Naive thymus-derived CD8-positive, alpha-beta T cell (primary cell): ENCODE measurements at regions not wholly inside any gene's neighbourhood (a gene's known extent, or its start where the extent isn't known, plus 50 kb on each side); places are given as distances from the start of the nearest gene placed in this dataset.
"Not testable (repeated sequence)": the region's sequence is repeated elsewhere in the genome, so short reads cannot be mapped to it uniquely, and the experiment has no call there.

ENCODE experiments used
- ATAC-seq, 2 donors: fragments of 150-1000 bp; cut with Tn5 transposase in 1 of 2; sonication (Bioruptor Pico), chemical (Tn5 transposase) in 1 of 2; 1 replicate in 1 of 2; 2 replicates in 1 of 2; pipeline ENCODE4 v1.10.0; 2021; ENCODE audit warnings: mild to moderate bottlenecking in 2 of 2, moderate library complexity in 2 of 2
- POLR2A ChIA-PET: fragments of 350-600 bp; sonication (Branson Sonifier 250); formaldehyde crosslinking; loops from one replicate; lab custom pipeline; 2021; ENCODE audit warnings: antibody characterized with exemption; lab: Charles Lee
- DNase-seq, 10 donors: peaks; one replicate each; pipeline versions ENCODE4 v3.0.0 to v3.0.0-alpha.2; 2020 to 2022
- H3K27ac Mint-ChIP-seq, 10 donors: one replicate each; pipeline ENCODE4 v1.8.0; 2020 to 2022; ENCODE audit warnings: mild to moderate bottlenecking in 10 of 10, mixed read lengths in 10 of 10, moderate library complexity in 4 of 10, inconsistent platforms in 1 of 10
- H3K27me3 Mint-ChIP-seq, 5 donors: one replicate each; pipeline ENCODE4 v1.8.0; 2021 to 2022; ENCODE audit warnings: mixed read lengths in 5 of 5
- H3K36me3 Mint-ChIP-seq, 3 donors: one replicate each; pipeline ENCODE4 v1.8.0; 2020 to 2022; ENCODE audit warnings: mixed read lengths in 3 of 3, mild to moderate bottlenecking in 2 of 3, inconsistent platforms in 1 of 3
- H3K4me1 Mint-ChIP-seq, 4 donors: one replicate each; pipeline ENCODE4 v1.8.0; 2021 to 2022; ENCODE audit warnings: mixed read lengths in 4 of 4
- H3K4me3 Mint-ChIP-seq, 10 donors: one replicate each; pipeline ENCODE4 v1.8.0; 2020 to 2022; ENCODE audit warnings: mild to moderate bottlenecking in 10 of 10, mixed read lengths in 10 of 10, moderate library complexity in 6 of 10, inconsistent platforms in 1 of 10
- H3K9me3 Mint-ChIP-seq, 9 donors: one replicate each; pipeline ENCODE4 v1.8.0; 2020 to 2022; ENCODE audit warnings: mixed read lengths in 9 of 9, mild to moderate bottlenecking in 3 of 9, inconsistent platforms in 1 of 9, moderate library complexity in 1 of 9

DNA sequence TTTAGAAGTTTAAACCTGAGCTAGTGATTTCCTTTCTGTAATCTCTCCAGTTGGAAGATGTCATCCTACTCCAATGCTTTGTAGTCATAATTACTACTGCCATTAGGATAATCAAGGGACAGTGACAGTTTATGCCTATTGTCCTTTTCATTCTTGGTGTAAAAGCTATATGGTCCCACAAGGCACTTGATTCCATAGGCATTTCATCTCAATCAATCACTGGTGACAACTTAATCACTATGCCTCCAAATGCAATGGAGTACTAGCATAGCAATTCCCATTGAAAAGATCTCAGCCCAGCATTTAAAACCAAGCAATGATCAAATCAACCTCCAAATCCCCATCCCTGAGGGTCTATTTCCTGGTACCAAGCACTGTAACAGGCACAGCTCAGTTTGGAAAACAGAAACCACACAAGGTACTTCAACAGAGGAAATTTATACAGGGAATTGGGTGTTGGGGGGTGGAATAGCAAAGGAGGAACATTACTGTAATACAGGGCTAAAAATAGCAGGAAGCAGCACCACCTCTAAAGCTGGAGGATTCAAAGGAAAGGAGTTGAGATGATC, 51.0 kb downstream of the FHIP2A start:
- DNase-seq (no peak), ATAC-seq (no peak)
- Mint-ChIP-seq H3K9me3 (peaks cover 0 to 1% (median 0%) of the 10 kb centered on the region in 9 donors), H3K27me3 (peaks cover 22 to 65% (median 34%) of the 10 kb centered on the region in 5 donors), H3K4me3 (no peak overlapping the region), H3K27ac (no peak overlapping the region), H3K4me1 (peaks cover 6 to 8% (median 7%) of the 10 kb centered on the region in 4 donors), H3K36me3 (peaks cover 0 to 2% (median 0%) of the 10 kb centered on the region in 3 donors)
- POLR2A ChIA-PET = no interaction called here

DNA sequence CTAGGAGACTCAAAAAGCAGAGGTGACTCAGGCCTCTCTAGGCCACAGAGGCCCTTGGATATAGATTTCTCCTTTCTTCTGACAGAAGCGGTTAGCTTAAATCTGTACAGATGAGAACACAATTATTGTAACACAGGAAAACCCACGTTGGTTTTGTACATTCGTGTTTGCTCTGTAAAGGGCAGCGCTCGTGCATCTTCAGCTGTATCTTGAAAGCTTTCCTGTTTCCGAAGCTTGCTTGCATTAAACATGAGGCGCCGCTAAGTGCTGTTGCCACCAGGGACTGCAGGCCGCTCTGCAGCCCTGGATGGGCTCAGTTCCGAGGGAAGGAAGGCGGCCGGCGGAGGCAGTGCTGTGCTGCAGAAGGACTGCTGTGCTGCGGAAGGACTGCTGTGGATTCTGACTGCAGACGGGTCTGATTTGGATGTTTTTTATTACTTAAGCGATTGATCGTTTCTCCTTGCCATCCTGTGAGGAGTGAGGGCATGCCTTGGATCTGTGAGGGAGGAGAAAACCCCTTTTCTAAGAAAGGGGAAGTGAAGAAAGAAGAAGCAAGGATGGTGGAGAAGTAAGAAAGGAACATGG, 53.3 kb downstream of the FHIP2A start:
- H3K4me1 Mint-ChIP-seq = peaks cover 8 to 16% (median 11%) of the 10 kb centered on the region in 4 donors
- DNase-seq (no peak), ATAC-seq (peak; percentile 46 to 70)
- H3K36me3 Mint-ChIP-seq = peaks cover 0 to 2% (median 0%) of the 10 kb centered on the region in 3 donors
- H3K4me3 Mint-ChIP-seq = peak overlapping the region in 2 of 10 donors; percentile 23 to 44
- peak overlapping the region in 1 of 10 donors; percentile 14 for H3K27ac Mint-ChIP-seq
- POLR2A ChIA-PET = no interaction called here
- H3K27me3 Mint-ChIP-seq = peaks cover 25 to 74% (median 41%) of the 10 kb centered on the region in 5 donors
- H3K9me3 Mint-ChIP-seq = peaks cover 0 to 1% (median 0%) of the 10 kb centered on the region in 9 donors

DNA sequence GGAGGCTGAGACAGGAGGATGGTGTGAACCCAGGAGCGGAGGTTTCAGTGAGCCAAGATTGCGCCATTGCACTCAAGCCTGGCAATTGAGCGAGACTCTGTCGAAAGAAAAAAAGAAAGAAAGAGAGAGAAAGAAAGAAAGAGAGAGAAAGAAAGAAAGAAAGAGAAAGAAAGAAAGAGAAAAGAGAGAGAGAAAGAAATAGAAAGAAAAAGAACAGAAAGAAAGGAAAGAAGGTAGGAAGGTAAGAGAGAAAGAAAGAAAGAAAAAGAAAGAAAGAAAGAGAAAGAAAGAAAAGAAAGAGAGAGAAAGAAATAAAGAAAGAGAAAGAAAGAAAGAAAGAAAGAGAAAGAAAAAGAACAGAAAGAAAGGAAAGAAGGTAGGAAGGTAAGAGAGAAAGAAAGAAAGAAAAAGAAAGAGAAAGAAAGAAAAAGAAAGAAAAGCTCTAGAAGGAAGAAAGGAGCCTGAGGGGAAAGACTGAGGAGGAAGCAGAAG, 54.1 kb downstream of the FHIP2A start:
- ATAC-seq, POLR2A ChIA-PET, H3K27ac Mint-ChIP-seq, DNase-seq, H3K9me3 Mint-ChIP-seq, H3K4me3 Mint-ChIP-seq, H3K36me3 Mint-ChIP-seq: not testable (repeated sequence)
- H3K27me3 Mint-ChIP-seq = peaks cover 25 to 74% (median 41%) of the 10 kb centered on the region in 5 donors
- H3K4me1 Mint-ChIP-seq = peaks cover 8 to 16% (median 11%) of the 10 kb centered on the region in 4 donors

DNA sequence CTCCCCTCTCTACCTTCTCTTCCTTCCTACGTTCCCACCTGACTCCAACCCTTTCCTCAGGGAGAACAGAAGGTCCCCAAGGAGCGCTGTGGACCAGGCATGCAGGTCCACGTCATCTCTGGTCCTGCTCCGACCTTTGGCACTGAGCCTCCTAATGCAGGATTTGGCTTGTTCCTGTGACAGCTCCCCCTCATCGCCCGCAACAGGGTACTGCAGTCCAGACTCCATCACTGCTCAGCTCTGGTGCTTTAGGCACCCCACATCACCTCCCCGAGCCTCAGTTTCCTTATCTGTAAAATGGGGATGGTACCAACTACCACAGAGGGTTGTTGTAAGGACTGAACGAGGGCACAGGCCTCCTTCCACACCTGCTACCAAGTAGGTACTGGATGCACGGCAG, 54.6 kb downstream of the FHIP2A start:
- H3K27ac Mint-ChIP-seq = no peak overlapping the region
- peaks cover 0 to 1% (median 0%) of the 10 kb centered on the region in 9 donors for H3K9me3 Mint-ChIP-seq
- no peak for ATAC-seq
- DNase-seq = no peak
- peaks cover 8 to 16% (median 11%) of the 10 kb centered on the region in 4 donors for H3K4me1 Mint-ChIP-seq
- H3K36me3 Mint-ChIP-seq = peaks cover 0 to 2% (median 0%) of the 10 kb centered on the region in 3 donors
- no peak overlapping the region for H3K4me3 Mint-ChIP-seq
- POLR2A ChIA-PET = no interaction called here
- H3K27me3 Mint-ChIP-seq = peaks cover 25 to 71% (median 41%) of the 10 kb centered on the region in 5 donors

DNA sequence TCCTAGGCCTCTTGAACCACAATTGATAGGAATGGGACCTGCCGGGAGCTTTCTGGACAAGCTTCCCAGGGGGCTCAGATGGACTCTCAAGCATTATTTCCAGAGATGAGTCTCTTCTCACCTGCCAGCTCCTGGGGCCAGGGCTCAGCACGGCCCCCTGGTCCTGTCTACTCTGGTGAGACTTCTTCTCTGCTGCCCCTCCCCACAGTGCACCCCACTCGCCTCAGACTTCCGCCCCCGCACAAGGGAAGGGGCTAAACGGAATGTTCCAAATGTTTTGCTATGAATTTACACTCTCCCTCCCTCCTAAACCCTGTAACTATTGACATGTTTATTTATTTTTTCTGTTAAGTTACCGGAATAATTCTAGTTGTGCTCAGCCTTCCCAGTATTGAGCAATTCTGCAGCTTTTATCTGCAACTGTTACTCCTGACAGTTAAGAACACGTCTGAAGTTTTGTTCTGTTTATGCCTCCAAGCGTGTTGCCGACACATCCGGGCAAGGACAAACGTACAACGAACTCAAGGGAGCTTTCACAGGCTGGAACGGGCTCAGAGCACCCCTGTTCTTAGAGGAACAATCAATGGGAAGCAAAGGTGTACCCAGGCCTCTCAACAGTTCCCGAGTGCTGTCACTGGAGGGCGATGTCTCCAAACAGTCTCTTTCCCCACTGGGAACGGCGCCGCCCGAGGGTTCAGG, 55.2 kb downstream of the FHIP2A start:
- peaks cover 0 to 2% (median 0%) of the 10 kb centered on the region in 3 donors for H3K36me3 Mint-ChIP-seq
- peaks cover 26 to 65% (median 41%) of the 10 kb centered on the region in 5 donors for H3K27me3 Mint-ChIP-seq
- peak in 1 of 2 donors; percentile 52 for ATAC-seq

DNA sequence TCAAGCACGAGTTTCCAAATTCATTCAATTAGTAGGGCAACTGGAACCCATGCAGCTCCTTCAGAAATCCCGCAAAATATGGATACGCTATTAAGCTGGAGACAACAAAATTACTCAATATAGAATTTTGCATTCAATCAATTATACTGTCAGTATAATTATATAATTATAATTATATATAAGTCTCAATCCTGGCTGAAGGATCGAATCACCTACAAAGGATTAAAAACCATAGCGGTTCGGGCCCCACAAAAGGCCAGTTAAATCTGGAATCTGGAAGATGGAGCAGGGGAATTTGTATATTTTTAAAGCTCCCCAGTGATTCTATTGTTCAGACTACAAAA, 55.7 kb downstream of the FHIP2A start:
- POLR2A ChIA-PET = no interaction called here
- Mint-ChIP-seq H3K4me3 (no peak overlapping the region), H3K9me3 (peaks cover 0 to 1% (median 0%) of the 10 kb centered on the region in 9 donors), H3K27ac (no peak overlapping the region), H3K36me3 (no peaks in the 10 kb centered on the region), H3K27me3 (peaks cover 24 to 60% (median 39%) of the 10 kb centered on the region in 5 donors), H3K4me1 (peaks cover 8 to 16% (median 11%) of the 10 kb centered on the region in 4 donors)
- DNase-seq (no peak), ATAC-seq (no peak)

More for the DNA sequence above, 55.2 kb downstream of the FHIP2A start:
- peak in 4 of 10 donors; percentile 2 to 63 (median 6) for DNase-seq
- H3K9me3 Mint-ChIP-seq = peaks cover 0 to 1% (median 0%) of the 10 kb centered on the region in 9 donors
- H3K4me1 Mint-ChIP-seq = peaks cover 8 to 16% (median 11%) of the 10 kb centered on the region in 4 donors
- no peak overlapping the region for H3K27ac Mint-ChIP-seq
- POLR2A ChIA-PET = no interaction called here
- H3K4me3 Mint-ChIP-seq = no peak overlapping the region

DNA sequence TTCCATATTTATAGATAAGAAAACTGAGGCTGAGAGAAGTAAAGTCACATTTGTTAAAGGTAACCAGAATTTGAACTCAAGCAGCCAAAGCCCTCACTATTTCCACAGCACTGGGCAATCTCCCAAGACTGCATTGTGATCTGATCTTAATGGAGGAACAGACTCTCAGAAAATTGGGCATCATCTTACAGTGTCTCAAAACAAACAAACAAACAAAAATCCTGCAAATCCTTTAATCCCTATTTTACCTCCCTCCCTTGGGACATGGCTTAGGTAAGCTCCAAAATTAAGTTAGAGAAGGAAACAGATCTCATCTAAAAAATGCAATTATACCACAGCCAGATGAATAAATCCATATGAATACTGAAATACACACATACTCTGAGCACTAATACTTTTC, 57.5 kb downstream of the FHIP2A start:
- peaks cover 0 to 1% (median 0%) of the 10 kb centered on the region in 9 donors for H3K9me3 Mint-ChIP-seq
- no peak overlapping the region for H3K27ac Mint-ChIP-seq
- peaks cover 13 to 42% (median 27%) of the 10 kb centered on the region in 5 donors for H3K27me3 Mint-ChIP-seq
- no peaks in the 10 kb centered on the region for H3K36me3 Mint-ChIP-seq
- H3K4me3 Mint-ChIP-seq = peak overlapping the region in 1 of 10 donors; percentile 25
- ATAC-seq = no peak
- POLR2A ChIA-PET = no interaction called here
- no peak for DNase-seq
- peaks cover 8 to 16% (median 11%) of the 10 kb centered on the region in 4 donors for H3K4me1 Mint-ChIP-seq

DNA sequence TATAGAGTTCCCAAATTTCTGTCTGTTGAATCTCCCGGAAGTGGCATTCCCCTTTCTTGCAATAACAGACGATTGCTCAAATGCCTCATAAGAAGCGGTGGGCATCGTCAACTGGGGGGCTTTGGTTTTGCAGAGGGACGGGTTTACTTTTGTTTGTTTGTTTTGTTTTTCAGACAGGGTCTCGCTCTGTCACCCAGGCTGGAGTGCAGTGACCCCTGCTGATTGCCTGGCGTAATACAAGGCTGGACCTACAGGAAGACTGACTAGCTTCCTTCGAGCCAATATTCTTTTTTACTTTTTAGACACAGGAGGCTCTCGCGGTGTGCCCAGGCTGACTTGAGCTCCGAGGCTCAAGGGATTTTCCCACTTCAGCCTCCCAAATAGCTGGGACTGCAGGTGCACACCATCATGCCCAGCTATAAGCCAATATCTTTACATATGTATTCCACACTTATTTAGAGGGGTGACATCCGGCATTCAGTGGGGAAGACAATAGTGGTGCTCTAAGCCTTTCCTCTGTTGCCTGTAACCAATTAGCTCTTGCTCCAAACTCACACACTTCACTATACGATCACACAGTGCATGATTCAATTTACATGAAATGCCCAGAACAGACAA, 58.1 kb downstream of the FHIP2A start:
- H3K4me1 Mint-ChIP-seq = peaks cover 8 to 16% (median 11%) of the 10 kb centered on the region in 4 donors
- H3K27me3 Mint-ChIP-seq = peaks cover 15 to 37% (median 26%) of the 10 kb centered on the region in 5 donors
- DNase-seq (peak in 6 of 10 donors; percentile 6 to 28 (median 13)), ATAC-seq (no peak)
- POLR2A ChIA-PET = no interaction called here
- H3K27ac Mint-ChIP-seq = peak overlapping the region in 1 of 10 donors; percentile 15
- H3K36me3 Mint-ChIP-seq = no peaks in the 10 kb centered on the region
- H3K9me3 Mint-ChIP-seq = peaks cover 0 to 1% (median 0%) of the 10 kb centered on the region in 9 donors
- peak overlapping the region in 2 of 10 donors; percentile 14 to 25 for H3K4me3 Mint-ChIP-seq

DNA sequence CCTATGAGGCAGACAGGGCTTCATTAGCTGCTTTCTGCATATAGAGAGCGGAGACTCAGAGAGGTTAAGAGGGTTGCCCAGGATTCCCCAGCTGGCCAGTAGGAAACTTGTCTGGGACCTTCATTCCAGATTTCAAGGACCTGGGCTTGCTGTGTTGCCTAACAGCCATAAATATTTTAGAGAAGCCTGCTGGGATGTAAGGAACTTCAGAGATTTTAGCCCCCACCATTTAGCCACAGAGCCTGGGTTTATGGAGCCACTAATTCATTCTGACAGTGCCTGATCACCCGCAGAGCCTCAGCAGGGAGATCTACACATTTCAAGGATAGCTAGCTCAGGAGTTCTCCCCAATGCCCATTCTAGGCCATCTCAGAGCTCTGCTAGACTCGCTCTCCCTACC, 56.6 kb upstream of the TRUB1 start:
- POLR2A ChIA-PET = no interaction called here
- Mint-ChIP-seq H3K27me3 (peaks cover 8 to 19% (median 15%) of the 10 kb centered on the region in 5 donors), H3K36me3 (no peaks in the 10 kb centered on the region), H3K4me3 (no peak overlapping the region), H3K9me3 (no peaks in the 10 kb centered on the region), H3K4me1 (peaks cover 0 to 9% (median 6%) of the 10 kb centered on the region in 4 donors), H3K27ac (no peak overlapping the region)
- ATAC-seq (no peak), DNase-seq (no peak)

DNA sequence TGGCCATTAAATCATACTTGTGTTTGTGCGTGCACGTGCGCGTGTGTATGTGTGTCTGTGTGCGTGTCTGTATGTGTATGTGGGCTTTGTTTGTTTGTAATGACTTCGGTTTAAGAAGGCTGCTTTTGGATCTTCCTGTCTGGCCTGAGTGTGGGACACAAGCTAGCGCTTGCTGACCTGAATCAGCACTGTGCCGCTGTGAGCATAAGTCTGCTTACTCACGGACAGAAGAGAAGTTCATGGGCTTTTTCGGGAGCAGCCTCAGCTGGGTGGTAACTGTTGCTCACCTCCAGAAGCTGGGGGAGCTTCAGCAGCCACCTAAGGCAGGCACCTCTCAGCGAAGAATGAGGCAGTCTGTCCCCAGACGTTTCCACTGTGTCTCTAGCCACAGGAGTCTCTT, 56.1 kb upstream of the TRUB1 start:
- H3K27ac Mint-ChIP-seq = no peak overlapping the region
- H3K9me3 Mint-ChIP-seq = no peaks in the 10 kb centered on the region
- ATAC-seq = no peak
- H3K4me1 Mint-ChIP-seq = peaks cover 0 to 9% (median 6%) of the 10 kb centered on the region in 4 donors
- H3K36me3 Mint-ChIP-seq = no peaks in the 10 kb centered on the region
- H3K27me3 Mint-ChIP-seq = peaks cover 8 to 15% (median 10%) of the 10 kb centered on the region in 5 donors
- H3K4me3 Mint-ChIP-seq = no peak overlapping the region
- no peak for DNase-seq
- POLR2A ChIA-PET = no interaction called here

DNA sequence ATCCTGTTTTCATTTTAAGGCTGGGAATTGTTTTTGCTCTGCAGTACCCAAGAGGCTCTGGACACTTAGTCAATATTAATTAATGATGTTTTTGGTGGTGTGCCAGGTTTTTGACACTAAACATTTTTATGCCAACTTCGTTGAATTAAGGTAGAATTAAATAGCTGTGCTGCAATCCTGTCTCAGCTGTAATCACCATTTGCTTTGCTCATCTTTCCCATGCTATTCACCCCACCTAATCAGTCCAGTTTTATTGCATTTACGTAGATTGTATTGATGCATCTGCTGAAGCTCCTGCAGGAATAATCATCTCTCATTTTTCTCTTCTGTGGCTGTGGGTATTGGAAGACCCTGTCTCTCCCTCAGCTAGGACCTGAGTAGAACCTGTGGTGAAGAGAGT, 52.6 kb upstream of the TRUB1 start:
- Mint-ChIP-seq H3K4me1 (no peaks in the 10 kb centered on the region), H3K27me3 (peaks cover 5 to 17% (median 8%) of the 10 kb centered on the region in 5 donors), H3K9me3 (no peaks in the 10 kb centered on the region), H3K4me3 (no peak overlapping the region), H3K36me3 (no peaks in the 10 kb centered on the region), H3K27ac (no peak overlapping the region)
- ATAC-seq (no peak), DNase-seq (no peak)
- POLR2A ChIA-PET = no interaction called here
